Mesendoderm (in vitro differentiated cells): ENCODE measurements at regions not wholly inside any gene's neighbourhood (a gene's known extent, or its start where the extent isn't known, plus 50 kb on each side); places are given as distances from the start of the nearest gene placed in this dataset.
"Not testable (repeated sequence)": the region's sequence is repeated elsewhere in the genome, so short reads cannot be mapped to it uniquely, and the experiment has no call there.

Source experiments
- DNase-seq: peaks from one replicate; pipeline ENCODE4 v3.0.0; 2013
- H2AK5ac ChIP-seq: 2 replicates; pipeline ENCODE4 v1.6.1; 2013; ENCODE audit warnings: low read length, inconsistent platforms
- H2BK120ac ChIP-seq: 2 replicates; pipeline ENCODE4 v1.6.1; 2013; ENCODE audit warnings: low read depth, mild to moderate bottlenecking, low read length, moderate library complexity, mixed read lengths
- H2BK15ac ChIP-seq: replicated peaks from 2 replicates; pipeline ENCODE4 v1.6.1; 2013; ENCODE audit warnings: low read depth, mild to moderate bottlenecking, moderate library complexity
- H2BK5ac ChIP-seq: 2 replicates; pipeline ENCODE4 v1.6.1; 2013; ENCODE audit warnings: low read length, inconsistent platforms
- H3K18ac ChIP-seq: 2 replicates; pipeline ENCODE4 v1.6.1; 2013; ENCODE audit warnings: mild to moderate bottlenecking, low read length, mixed read lengths
- H3K23ac ChIP-seq: one replicate; pipeline ENCODE4 v1.6.1; 2013; ENCODE audit warnings: low read length
- H3K27ac ChIP-seq: 2 replicates; pipeline ENCODE4 v1.5.1; 2013; ENCODE audit warnings: low read depth, mild to moderate bottlenecking, inconsistent platforms, low read length, moderate library complexity
- H3K27me3 ChIP-seq: 2 replicates; pipeline ENCODE4 v1.6.1; 2013; ENCODE audit warnings: low read length, control low read depth, mild to moderate bottlenecking, inconsistent platforms; ENCODE audit not compliant: insufficient read depth, poor library complexity
- H3K36me3 ChIP-seq: 2 replicates; pipeline ENCODE4 v1.6.1; 2013; ENCODE audit warnings: low read length, inconsistent platforms; ENCODE audit not compliant: control insufficient read depth, insufficient read depth
- H3K4ac ChIP-seq: one replicate; pipeline ENCODE4 v1.6.1; 2013; ENCODE audit warnings: low read depth, mild to moderate bottlenecking, low read length, moderate library complexity
- H3K4me1 ChIP-seq: 2 replicates; pipeline ENCODE4 v1.6.1; 2013; ENCODE audit warnings: low read depth, low read length, inconsistent platforms; ENCODE audit not compliant: control insufficient read depth
- H3K4me2 ChIP-seq: 2 replicates; pipeline ENCODE4 v1.6.1; 2013; ENCODE audit warnings: low read length
- H3K4me3 ChIP-seq: 2 replicates; pipeline ENCODE4 v1.5.1; 2013; ENCODE audit warnings: mild to moderate bottlenecking, low read length
- H3K56ac ChIP-seq: one replicate; pipeline ENCODE4 v1.6.1; 2013; ENCODE audit warnings: low read length
- H3K79me1 ChIP-seq: 2 replicates; pipeline ENCODE4 v1.6.1; 2013; ENCODE audit warnings: low read length, inconsistent platforms
- H3K79me2 ChIP-seq: 2 replicates; pipeline ENCODE4 v1.6.1; 2013; ENCODE audit warnings: mild to moderate bottlenecking, low read length; ENCODE audit not compliant: control insufficient read depth, insufficient read depth
- H3K9ac ChIP-seq: 2 replicates; pipeline ENCODE4 v1.6.1; 2013; ENCODE audit warnings: low read length, inconsistent platforms
- H4K5ac ChIP-seq: one replicate; pipeline ENCODE4 v1.6.1; 2013; ENCODE audit warnings: low read length
- H4K8ac ChIP-seq: one replicate; pipeline ENCODE4 v1.6.1; 2013; ENCODE audit warnings: low read depth, mild to moderate bottlenecking, control low read depth, low read length, moderate library complexity
- WGBS: extraction: QIAGEN DNeasy Blood & Tissue Kit; methylation state at CpG from one replicate; pipeline ENCODE4 v1.1.7; 2013; ENCODE audit warnings: low lambda C conversion rate, missing lambda C conversion rate; ENCODE audit not compliant: insufficient coverage; ENCODE audit errors: extremely low coverage; 5-methylcytosine and 5-hydroxymethylcytosine counted together

DNA sequence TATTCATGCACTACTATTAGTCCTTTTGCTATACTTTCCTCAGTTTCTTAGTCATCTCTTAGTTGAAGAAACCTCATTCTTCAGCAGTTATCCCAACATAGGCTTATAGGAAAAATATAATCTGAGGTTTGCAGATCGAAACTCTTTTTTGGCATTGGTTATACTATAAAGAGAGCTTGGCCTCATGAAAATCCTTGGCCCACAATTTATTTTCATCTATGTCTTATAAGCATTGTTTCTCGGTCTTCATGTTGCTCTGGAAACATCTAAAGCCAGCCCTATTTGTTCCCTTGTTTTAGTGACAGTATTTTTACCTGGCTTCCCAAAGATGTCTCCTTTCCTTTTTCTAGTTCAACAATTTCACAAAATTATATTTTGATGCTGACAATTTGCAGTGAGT, 345.1 kb upstream of the PRKCQ start:
- no peaks in the 10 kb centered on the region for H3K36me3 ChIP-seq
- no peak overlapping the region for H3K9ac ChIP-seq
- no peak overlapping the region for H3K56ac ChIP-seq
- no peak overlapping the region for H3K27ac ChIP-seq
- H3K23ac ChIP-seq = no peak overlapping the region
- no peak overlapping the region for H2BK5ac ChIP-seq
- H3K18ac ChIP-seq = no peak overlapping the region
- H3K4me1 ChIP-seq = no peaks in the 10 kb centered on the region
- H2AK5ac ChIP-seq = no peak overlapping the region
- H3K27me3 ChIP-seq = no peaks in the 10 kb centered on the region
- no peak overlapping the region for H4K5ac ChIP-seq
- H2BK120ac ChIP-seq = no peak overlapping the region
- no CpG with 5 or more reads among the region's 2 CpGs for WGBS
- no peak overlapping the region for H3K4ac ChIP-seq
- H3K4me2 ChIP-seq = no peak overlapping the region
- H3K79me2 ChIP-seq = no peaks in the 10 kb centered on the region
- H2BK15ac ChIP-seq = no peak overlapping the region
- no peak overlapping the region for H3K4me3 ChIP-seq
- no peak overlapping the region for H4K8ac ChIP-seq
- H3K79me1 ChIP-seq = no peaks in the 10 kb centered on the region
- DNase-seq = no peak

GRCh38 chr10:6924166-6924565, 344.1 kb upstream of the PRKCQ start:
- WGBS = no CpG with 5 or more reads among the region's 4 CpGs
- Histone ChIP-seq H2AK5ac (no peak overlapping the region), H3K4me1 (no peaks in the 10 kb centered on the region), H3K56ac (no peak overlapping the region), H3K79me2 (no peaks in the 10 kb centered on the region), H4K8ac (no peak overlapping the region), H4K5ac (no peak overlapping the region), H3K4me3 (no peak overlapping the region), H3K9ac (no peak overlapping the region), H3K4me2 (no peak overlapping the region), H3K18ac (no peak overlapping the region), H2BK5ac (no peak overlapping the region), H3K23ac (no peak overlapping the region), H3K27me3 (no peaks in the 10 kb centered on the region), H3K4ac (no peak overlapping the region), H3K36me3 (no peaks in the 10 kb centered on the region), H3K79me1 (no peaks in the 10 kb centered on the region), H2BK120ac (no peak overlapping the region), H3K27ac (no peak overlapping the region), H2BK15ac (no peak overlapping the region)
- DNase-seq = no peak

GRCh38 chr10:6921026-6921425, 340.9 kb upstream of the PRKCQ start:
- not testable (repeated sequence) for H3K23ac ChIP-seq, H3K36me3 ChIP-seq, H3K4me2 ChIP-seq, H3K79me1 ChIP-seq, H4K5ac ChIP-seq, H3K27ac ChIP-seq, H4K8ac ChIP-seq, H2BK15ac ChIP-seq, H3K79me2 ChIP-seq, H2BK5ac ChIP-seq, H3K4ac ChIP-seq, H3K18ac ChIP-seq, H2BK120ac ChIP-seq, H3K4me1 ChIP-seq, H3K27me3 ChIP-seq, DNase-seq, H3K56ac ChIP-seq, H2AK5ac ChIP-seq, H3K9ac ChIP-seq, H3K4me3 ChIP-seq
- no CpG with 5 or more reads among the region's 16 CpGs for WGBS

DNA sequence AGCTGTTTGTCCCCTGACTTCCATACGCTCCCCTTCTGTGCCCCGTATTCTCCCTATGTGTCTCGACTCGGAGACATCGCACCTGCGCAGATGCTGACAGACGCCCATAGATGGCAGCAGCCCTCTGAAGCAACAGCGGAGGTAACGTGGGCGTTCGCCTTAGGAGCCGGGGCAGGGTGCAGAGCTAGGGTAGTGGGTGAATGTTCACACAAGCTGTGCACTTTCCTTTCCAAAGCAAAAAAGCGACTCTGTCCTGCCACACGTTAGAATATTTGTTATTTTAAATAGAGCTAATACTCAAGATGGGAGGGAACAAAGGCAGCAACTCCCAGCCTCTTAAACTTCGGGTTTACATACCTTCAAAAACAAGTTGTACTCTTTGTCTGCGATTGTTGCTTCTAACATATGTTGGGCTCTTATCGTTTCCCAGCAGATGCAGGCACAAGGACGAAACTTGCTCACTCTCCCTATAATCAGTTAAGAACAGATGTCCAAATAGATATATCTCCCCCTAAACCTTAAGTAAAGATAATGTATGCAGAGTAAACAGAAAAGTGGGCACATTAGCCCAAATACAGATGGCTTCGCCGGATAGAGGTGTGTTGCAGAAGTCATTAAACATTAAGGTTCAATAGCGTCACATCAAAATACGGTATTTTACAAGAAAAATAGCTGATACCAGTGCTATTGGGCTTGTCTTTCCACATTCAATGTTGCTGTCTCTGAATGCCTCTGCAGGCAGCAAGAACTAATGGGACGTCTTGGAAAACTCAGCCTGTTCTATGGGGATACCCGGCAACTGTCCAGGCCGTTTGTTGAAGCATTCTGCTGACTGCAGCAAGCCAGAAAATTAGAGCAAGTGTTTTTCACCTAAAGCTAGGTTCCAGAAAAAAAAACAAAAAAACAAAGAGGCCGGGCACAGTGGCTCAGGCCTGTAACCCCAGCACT, 340.3 kb upstream of the PRKCQ start:
- DNase-seq = peak; percentile 79
- Histone ChIP-seq H2BK5ac (no peak overlapping the region), H3K56ac (no peak overlapping the region), H3K4me1 (no peaks in the 10 kb centered on the region), H3K4ac (no peak overlapping the region), H3K79me1 (no peaks in the 10 kb centered on the region), H3K23ac (no peak overlapping the region), H3K4me3 (no peak overlapping the region), H4K5ac (no peak overlapping the region), H3K27me3 (no peaks in the 10 kb centered on the region), H2AK5ac (no peak overlapping the region), H4K8ac (no peak overlapping the region), H2BK15ac (no peak overlapping the region), H3K27ac (no peak overlapping the region), H3K4me2 (no peak overlapping the region), H3K18ac (no peak overlapping the region), H3K9ac (no peak overlapping the region), H3K79me2 (no peaks in the 10 kb centered on the region), H2BK120ac (no peak overlapping the region), H3K36me3 (no peaks in the 10 kb centered on the region)
- no CpG with 5 or more reads among the region's 26 CpGs for WGBS

DNA sequence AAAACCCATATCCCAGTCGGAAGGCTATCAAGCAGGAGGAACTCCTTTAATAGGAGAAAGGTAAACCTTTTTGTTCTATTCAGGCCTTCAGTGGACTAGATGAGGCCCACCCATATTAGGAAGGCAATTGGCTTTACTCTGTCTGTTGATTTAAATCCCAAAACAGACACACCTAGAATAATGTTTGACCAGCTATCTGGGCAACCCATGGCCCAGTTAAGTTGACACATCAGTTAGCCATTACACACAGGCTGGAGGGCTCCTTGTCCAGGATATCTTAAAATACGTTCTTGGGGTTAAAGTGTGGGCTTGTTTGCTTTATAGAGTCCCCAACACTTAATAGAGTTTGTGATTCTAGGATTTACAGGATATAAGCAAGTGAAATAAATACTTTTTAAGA, 339.0 kb upstream of the PRKCQ start:
- Histone ChIP-seq H3K23ac (no peak overlapping the region), H2AK5ac (no peak overlapping the region), H3K56ac (no peak overlapping the region), H3K4me3 (no peak overlapping the region), H3K4me2 (no peak overlapping the region), H3K9ac (no peak overlapping the region), H4K5ac (no peak overlapping the region), H3K36me3 (no peaks in the 10 kb centered on the region), H2BK15ac (no peak overlapping the region), H3K27me3 (no peaks in the 10 kb centered on the region), H3K4me1 (no peaks in the 10 kb centered on the region), H3K79me1 (no peaks in the 10 kb centered on the region), H2BK5ac (no peak overlapping the region), H3K4ac (no peak overlapping the region), H4K8ac (no peak overlapping the region), H3K18ac (no peak overlapping the region), H3K27ac (no peak overlapping the region), H2BK120ac (no peak overlapping the region), H3K79me2 (no peaks in the 10 kb centered on the region)
- no CpG with 5 or more reads among the region's 2 CpGs for WGBS
- DNase-seq = no peak

DNA sequence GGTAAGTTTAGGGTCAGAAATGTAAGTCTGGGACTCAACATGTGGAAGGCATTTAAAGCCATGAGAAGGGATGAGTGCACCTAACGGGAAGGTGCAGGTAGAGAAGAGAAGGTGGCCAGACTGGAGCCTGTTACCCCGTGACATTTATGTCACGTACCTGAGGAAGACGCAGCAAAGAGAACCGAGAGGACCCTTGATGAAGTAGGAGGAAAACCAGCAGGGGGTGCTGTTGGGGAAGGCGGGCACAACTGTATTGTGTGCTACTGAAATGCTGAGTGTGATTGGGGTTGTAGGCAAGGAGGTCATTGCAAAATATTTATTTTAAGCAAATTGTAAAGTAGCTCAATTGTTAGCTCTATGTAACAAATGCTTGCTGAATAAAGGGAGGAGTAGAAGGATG, 338.2 kb upstream of the PRKCQ start:
- Histone ChIP-seq H4K5ac (no peak overlapping the region), H3K4me2 (no peak overlapping the region), H4K8ac (no peak overlapping the region), H3K18ac (no peak overlapping the region), H3K36me3 (no peaks in the 10 kb centered on the region), H2BK120ac (no peak overlapping the region), H3K4me1 (no peaks in the 10 kb centered on the region), H3K27ac (no peak overlapping the region), H3K79me1 (no peaks in the 10 kb centered on the region), H3K23ac (no peak overlapping the region), H3K56ac (no peak overlapping the region), H3K27me3 (no peaks in the 10 kb centered on the region), H2BK15ac (no peak overlapping the region), H3K79me2 (no peaks in the 10 kb centered on the region), H2BK5ac (no peak overlapping the region), H3K4ac (no peak overlapping the region), H3K9ac (no peak overlapping the region), H2AK5ac (no peak overlapping the region), H3K4me3 (no peak overlapping the region)
- DNase-seq = peak; percentile 65
- WGBS = no CpG with 5 or more reads among the region's 6 CpGs
